ENCODE measurements at regions not wholly inside any gene's neighbourhood (a gene's known extent, or its start where the extent isn't known, plus 50 kb on each side); places are given as distances from the start of the nearest gene placed in this dataset.

- FAIRE-seq, result no peak
- no peak for DNase-seq (ENCODE audit: low spot score)
Measured at GRCh38 chr20:61113731-61114130, 138.3 kb upstream of the CDH4 start.

- FAIRE-seq (no peak), DNase-seq (ENCODE audit: low spot score) (no peak)
Measured at GRCh38 chr20:61114493-61115175, 137.4 kb upstream of the CDH4 start.

DNA sequence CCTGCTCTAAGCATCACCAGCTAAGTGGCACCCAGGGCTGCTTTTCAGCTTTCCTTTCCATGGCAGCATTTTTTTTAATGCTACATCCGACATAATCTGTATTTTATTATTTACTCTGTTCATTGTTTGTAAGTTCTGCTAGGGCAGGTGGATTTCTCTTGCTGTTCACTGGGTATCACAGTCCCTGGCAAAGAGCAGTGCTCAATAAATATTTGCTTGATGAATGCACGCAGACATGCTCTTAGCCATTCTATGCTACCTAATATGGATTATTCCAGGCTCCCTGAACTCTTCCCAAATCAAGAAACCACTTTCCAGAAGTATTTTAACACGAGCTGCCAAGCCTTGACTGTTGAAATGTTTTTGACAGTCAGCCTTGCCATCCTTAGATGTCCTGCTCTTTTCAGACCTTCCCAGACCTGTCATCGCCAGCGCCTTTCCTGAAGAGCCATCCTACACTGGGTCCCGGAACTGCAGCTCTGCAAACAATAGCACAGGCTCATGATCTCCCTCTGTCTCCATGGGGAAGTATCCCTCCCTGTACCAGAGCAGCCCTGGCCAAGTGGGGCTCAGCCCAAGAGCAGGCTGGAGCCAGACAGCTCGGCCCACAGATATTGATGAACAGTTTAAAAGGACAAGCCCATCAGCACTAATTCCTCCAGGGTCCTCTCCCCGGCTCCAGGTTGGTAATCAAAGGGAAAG is 136.5 kb upstream of the CDH4 start:
- no peak for FAIRE-seq

DNA sequence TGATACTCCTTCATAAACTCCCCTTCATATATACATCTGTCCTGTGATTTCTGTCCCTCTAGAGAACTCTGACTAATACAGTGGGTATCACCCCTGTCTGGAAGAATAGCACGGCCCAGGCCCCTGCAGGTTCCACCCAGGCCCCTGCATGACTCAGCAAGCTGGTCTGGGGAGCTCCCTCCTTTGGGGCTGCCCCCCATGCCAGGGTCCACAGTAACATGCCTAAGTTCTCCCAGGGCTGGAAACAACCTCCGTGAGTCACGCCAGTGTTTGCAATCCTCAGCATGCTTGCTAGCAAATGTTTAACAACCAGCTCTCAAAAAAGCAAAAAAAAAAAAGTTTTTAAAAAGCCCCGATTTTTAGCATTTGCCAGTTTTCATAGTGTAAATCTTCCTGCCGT is 134.3 kb upstream of the CDH4 start:
- peak; percentile 95 for FAIRE-seq
- peak; percentile 93 for DNase-seq (ENCODE audit: low spot score)

More for the DNA sequence above, 136.5 kb upstream of the CDH4 start:
- DNase-seq (ENCODE audit: low spot score), result no peak

- DNase-seq (ENCODE audit: low spot score), result peak; percentile 87
- FAIRE-seq, result peak; percentile 70
Measured at GRCh38 chr20:61118429-61119224, 133.4 kb upstream of the CDH4 start.

GRCh38 chr20:61119273-61119672 is 132.8 kb upstream of the CDH4 start:
- no peak for DNase-seq (ENCODE audit: low spot score)
- no peak for FAIRE-seq

- DNase-seq (ENCODE audit: low spot score), result no peak
- no peak for FAIRE-seq
Measured at GRCh38 chr20:61119794-61120410, 132.2 kb upstream of the CDH4 start.

- peak; percentile 78 for DNase-seq (ENCODE audit: low spot score)
- FAIRE-seq, result peak; percentile 78
Measured at GRCh38 chr20:61120595-61121515, 131.2 kb upstream of the CDH4 start.

DNA sequence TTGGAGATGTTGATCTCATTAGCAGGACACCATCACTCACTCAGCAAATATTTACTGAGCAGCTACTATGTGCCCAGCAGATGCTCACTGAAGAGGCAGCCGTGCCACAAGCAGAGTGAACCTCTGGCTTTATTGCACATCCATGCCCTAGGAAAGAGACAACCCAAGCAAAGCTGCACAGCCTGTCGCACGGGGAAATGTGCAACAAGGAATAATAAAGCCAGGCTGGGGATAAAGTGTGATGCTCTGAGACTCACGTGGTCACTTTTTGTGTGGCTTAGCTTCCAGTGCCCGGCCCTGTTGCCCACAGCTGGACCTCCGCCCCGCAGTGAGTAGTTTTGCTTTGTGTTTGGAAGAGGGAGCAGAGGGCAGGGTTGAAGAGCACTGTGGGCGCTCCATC is 130.4 kb upstream of the CDH4 start:
- DNase-seq (ENCODE audit: low spot score) (no peak), FAIRE-seq (no peak)

GRCh38 chr20:61123286-61123685 is 128.8 kb upstream of the CDH4 start:
- no peak for DNase-seq (ENCODE audit: low spot score)
- FAIRE-seq, result no peak

DNA sequence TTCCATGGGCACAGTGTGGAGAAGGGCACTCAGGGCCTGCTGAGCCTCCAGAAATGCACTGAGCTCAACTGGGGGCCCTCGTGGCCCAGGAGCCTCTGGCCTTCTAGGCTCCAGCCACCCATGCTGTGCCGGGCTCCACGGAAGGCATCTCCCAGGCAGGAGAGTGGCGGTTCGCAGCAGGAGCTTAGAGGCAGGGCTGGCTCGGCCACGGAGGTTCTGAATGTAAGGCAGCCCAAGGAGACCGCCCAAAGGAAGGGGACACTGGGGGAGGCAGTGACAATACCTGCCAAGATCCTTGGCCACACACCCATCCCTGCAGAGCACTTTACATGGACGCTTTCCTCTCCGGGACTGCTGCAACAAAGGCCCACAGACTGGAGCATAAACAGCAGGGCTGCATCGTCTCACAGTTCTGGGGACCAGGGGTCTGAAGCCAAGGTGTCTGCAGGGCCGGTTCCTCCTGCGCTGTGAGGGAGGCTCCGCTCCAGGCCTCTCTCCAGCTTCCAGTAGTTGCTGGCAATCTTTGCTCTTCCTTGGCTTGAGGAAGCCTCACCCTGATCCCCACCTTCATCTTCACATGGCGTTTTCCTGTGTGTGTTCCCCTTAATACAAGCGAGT is 128.2 kb upstream of the CDH4 start:
- no peak for FAIRE-seq
- no peak for DNase-seq (ENCODE audit: low spot score)

DNA sequence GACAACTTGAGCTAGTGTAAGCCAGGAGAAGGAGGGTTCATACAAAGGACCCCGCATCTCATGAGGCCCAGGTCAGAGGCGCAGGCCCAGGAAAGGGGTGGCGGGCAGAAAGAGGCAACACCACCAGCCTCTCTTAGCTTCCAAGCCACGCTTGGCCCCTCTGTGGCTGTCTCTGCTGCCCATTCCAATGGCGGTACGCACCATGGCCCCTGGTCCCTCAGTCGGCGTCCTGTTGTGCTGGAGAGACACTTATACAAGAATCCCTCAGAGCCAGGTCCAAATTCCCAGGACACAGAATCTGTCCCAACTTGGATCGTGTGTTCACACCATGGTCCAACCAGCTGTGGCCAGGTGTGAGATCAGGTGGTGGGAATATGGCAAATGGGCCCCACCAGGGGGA is 127.0 kb upstream of the CDH4 start:
- no peak for FAIRE-seq

DNA sequence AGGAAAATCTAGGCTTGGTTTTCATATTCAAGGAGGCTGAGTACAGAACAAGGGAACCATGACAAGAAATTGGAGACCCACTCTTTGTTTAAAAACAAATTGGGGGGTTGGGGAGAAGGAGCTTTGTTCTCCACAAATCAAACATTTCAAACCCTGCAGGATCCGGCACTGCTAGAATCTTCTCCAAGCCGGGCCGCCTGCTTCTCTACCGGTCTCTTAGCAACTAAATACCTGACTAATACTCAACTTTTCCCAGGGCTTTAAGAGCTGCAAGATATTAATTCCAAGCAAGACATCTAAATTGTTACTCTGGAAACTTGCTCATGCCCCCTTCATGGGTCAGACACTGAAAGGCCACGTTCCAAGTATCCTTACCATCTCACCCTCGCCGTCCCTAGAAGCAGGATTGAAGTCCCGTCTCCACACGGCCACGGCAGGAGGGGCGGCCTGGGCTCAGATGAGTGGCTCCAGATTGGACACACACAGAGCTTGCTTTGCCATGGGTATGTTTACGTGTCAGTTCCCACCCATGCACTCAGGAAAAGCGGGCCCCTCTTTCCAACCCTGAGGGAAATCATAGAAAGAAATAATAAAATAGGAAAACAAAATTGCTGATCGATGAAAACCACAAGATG is 126.4 kb upstream of the CDH4 start:
- no peak for FAIRE-seq
- DNase-seq (ENCODE audit: low spot score), result no peak

More for the DNA sequence above, 127.0 kb upstream of the CDH4 start:
- no peak for DNase-seq (ENCODE audit: low spot score)

- FAIRE-seq (no peak), DNase-seq (ENCODE audit: low spot score) (no peak)
Measured at GRCh38 chr20:61126369-61127195, 125.5 kb upstream of the CDH4 start.

- FAIRE-seq, result no peak
- DNase-seq (ENCODE audit: low spot score), result peak; percentile 24
Measured at GRCh38 chr20:61127311-61128039, 124.6 kb upstream of the CDH4 start.

- FAIRE-seq, result no peak
- DNase-seq (ENCODE audit: low spot score), result no peak
Measured at GRCh38 chr20:61128701-61129269, 123.3 kb upstream of the CDH4 start.

DNA sequence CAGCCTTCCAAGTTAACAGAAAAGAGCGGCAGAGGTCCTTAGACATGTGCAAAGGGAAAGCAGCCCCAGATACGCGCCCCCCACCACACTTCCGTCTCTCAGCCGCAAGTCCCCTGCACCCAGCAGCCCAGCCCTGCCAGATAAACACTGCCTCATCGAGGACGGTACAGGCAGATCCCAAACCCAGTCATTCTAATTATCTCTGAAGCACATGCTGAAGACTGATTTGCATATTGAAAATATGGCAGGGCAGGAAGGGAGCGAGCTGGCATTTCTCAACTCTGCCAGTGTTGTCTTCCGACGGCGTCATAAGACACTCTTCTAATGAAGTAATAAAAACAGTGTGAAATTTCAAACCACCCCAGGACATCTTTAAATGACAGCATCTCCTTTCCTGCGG is 122.8 kb upstream of the CDH4 start:
- no peak for DNase-seq (ENCODE audit: low spot score)
- FAIRE-seq, result no peak

- FAIRE-seq (no peak), DNase-seq (ENCODE audit: low spot score) (no peak)
Measured at GRCh38 chr20:61130156-61130555, 121.9 kb upstream of the CDH4 start.

Data from RCC 7860 (cell line).